NT2/D1 (cell line): ENCODE measurements at regions not wholly inside any gene's neighbourhood (a gene's known extent, or its start where the extent isn't known, plus 50 kb on each side); places are given as distances from the start of the nearest gene placed in this dataset.
A peak's percentile ranks its signal among the peaks of the same experiment; 100 is the strongest.

Experiments
- DNase-seq: peaks from one replicate; pipeline ENCODE4 v3.0.0-alpha.2; 2011; ENCODE audit warnings: low read depth, low spot score
- H3K27me3 ChIP-seq: 2 replicates; pipeline ENCODE4 v1.6.0; 2011; ENCODE audit warnings: mild to moderate bottlenecking; ENCODE audit not compliant: insufficient read length, insufficient read depth
- H3K36me3 ChIP-seq: 2 replicates; pipeline ENCODE4 v1.6.1; 2011; ENCODE audit warnings: mild to moderate bottlenecking, low read length, mixed read lengths; ENCODE audit not compliant: insufficient read depth, insufficient read length
- H3K4me1 ChIP-seq: 2 replicates; pipeline ENCODE4 v1.5.1; 2011; ENCODE audit not compliant: insufficient read depth, insufficient read length
- H3K4me3 ChIP-seq: 2 replicates; pipeline ENCODE4 v1.5.1; 2011; ENCODE audit warnings: low read depth; ENCODE audit not compliant: insufficient read length
- H3K9ac ChIP-seq: 2 replicates; pipeline ENCODE4 v1.6.0; 2011; ENCODE audit warnings: low read depth; ENCODE audit not compliant: insufficient read length
- H3K9me3 ChIP-seq: 2 replicates; pipeline ENCODE4 v1.5.1; 2011; ENCODE audit warnings: mild to moderate bottlenecking, low read length; ENCODE audit not compliant: insufficient read depth
- SUZ12 ChIP-seq: IDR thresholded peaks from 2 replicates; pipeline ENCODE4 v1.6.1; 2011; ENCODE audit not compliant: insufficient read length, insufficient read depth; ENCODE audit errors: extremely low read depth
- YY1 ChIP-seq: IDR thresholded peaks from 2 replicates; pipeline ENCODE4 v1.6.1; 2011; ENCODE audit not compliant: insufficient read length, insufficient read depth
- ZNF274 ChIP-seq: IDR thresholded peaks from 2 replicates; pipeline ENCODE4 v1.6.1; 2011; ENCODE audit warnings: mild to moderate bottlenecking, low read depth, low read length

DNA sequence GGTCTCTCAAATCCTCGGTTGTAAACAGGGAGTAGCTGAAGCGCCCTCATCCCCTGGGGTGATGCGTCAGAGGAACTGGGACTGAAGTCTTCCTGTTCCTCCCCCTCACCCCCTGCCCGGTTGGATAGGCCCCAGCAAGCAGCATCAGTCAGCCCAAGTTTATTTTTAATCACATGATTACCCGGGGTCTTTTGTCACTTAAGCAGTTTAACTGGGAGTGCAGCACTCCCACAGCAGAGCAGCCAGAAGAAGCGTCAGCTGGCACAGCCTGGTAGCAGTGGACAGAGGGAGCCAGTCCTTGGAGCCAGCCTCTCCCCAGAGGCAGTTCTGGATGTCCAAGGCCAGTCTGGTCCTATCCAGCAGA is 342.1 kb downstream of the CTTN start:
- no peaks in the 10 kb centered on the region for H3K36me3 ChIP-seq
- H3K27me3 ChIP-seq, result no peaks in the 10 kb centered on the region
- H3K4me3 ChIP-seq, result no peak overlapping the region
- no peak for DNase-seq
- H3K9me3 ChIP-seq, result no peaks in the 10 kb centered on the region
- TF ChIP-seq SUZ12 (no peak), ZNF274 (no peak), YY1 (no peak)
- peaks cover 15% of the 10 kb centered on the region for H3K4me1 ChIP-seq
- no peak overlapping the region for H3K9ac ChIP-seq

- Histone ChIP-seq H3K36me3 (no peaks in the 10 kb centered on the region), H3K4me1 (peaks cover 16% of the 10 kb centered on the region), H3K4me3 (no peak overlapping the region), H3K27me3 (no peaks in the 10 kb centered on the region), H3K9ac (no peak overlapping the region), H3K9me3 (no peaks in the 10 kb centered on the region)
- DNase-seq, result no peak
- no peak for TF ChIP-seq SUZ12
- TF ChIP-seq YY1, result no peak
- no peak for TF ChIP-seq ZNF274
These were observed 342.8 kb downstream of the CTTN start for GRCh38 chr11:70741085-70741484.

DNA sequence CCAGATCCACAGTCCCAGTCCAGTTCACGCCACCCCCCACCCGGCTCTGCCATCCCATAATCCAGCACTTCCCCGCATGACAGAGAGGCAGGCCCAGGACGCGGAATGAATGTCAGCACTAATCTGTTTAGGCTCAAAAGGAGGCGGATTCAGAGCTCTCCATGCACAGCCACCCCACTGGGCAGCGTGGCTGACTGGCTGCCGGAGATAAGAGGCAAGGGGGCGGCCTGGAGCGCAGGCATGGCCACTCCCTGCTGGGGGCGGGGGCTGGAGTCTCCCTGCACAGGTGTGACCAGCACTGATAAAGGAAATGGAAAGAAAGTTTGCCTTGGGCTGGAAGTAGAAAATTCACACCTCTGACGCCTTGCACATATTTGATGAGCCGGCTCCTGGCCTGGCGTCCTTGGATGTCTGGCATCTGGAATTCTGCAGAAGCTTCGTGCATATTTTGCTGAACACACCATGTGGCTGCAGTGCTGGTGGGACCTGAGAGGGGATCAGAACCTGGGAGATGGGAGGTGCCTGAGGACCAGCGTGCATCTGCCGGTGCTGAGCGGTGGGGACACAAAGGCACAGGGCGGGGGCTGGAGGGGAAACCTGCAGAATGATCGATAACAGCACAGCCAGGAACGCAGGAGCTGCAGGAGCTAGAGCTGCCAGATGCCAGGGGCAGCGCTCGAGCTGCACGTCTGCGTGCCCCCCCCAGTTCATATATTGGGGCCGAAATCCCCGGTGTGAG is 344.4 kb downstream of the CTTN start:
- no peak overlapping the region for H3K9ac ChIP-seq
- peak; percentile 72 for DNase-seq
- H3K9me3 ChIP-seq, result no peaks in the 10 kb centered on the region
- TF ChIP-seq SUZ12, result no peak
- no peak for TF ChIP-seq ZNF274
- TF ChIP-seq YY1, result no peak
- H3K27me3 ChIP-seq, result no peaks in the 10 kb centered on the region
- peaks cover 19% of the 10 kb centered on the region for H3K4me1 ChIP-seq
- no peak overlapping the region for H3K4me3 ChIP-seq
- no peaks in the 10 kb centered on the region for H3K36me3 ChIP-seq

- TF ChIP-seq YY1 (no peak), ZNF274 (no peak), SUZ12 (no peak)
These were observed 345.0 kb downstream of the CTTN start for GRCh38 chr11:70743329-70743728.

GRCh38 chr11:70743941-70744351 is 345.6 kb downstream of the CTTN start:
- H3K4me3 ChIP-seq, result no peak overlapping the region
- H3K27me3 ChIP-seq, result no peaks in the 10 kb centered on the region
- TF ChIP-seq ZNF274 (no peak), YY1 (no peak)
- no peaks in the 10 kb centered on the region for H3K9me3 ChIP-seq
- no peak for DNase-seq
- H3K9ac ChIP-seq, result no peak overlapping the region
- H3K4me1 ChIP-seq, result peaks cover 21% of the 10 kb centered on the region
- H3K36me3 ChIP-seq, result no peaks in the 10 kb centered on the region

More at GRCh38 chr11:70743329-70743728, 345.0 kb downstream of the CTTN start:
- peaks cover 21% of the 10 kb centered on the region for H3K4me1 ChIP-seq
- no peak overlapping the region for H3K9ac ChIP-seq
- no peak overlapping the region for H3K4me3 ChIP-seq
- H3K36me3 ChIP-seq, result no peaks in the 10 kb centered on the region
- H3K27me3 ChIP-seq, result no peaks in the 10 kb centered on the region
- DNase-seq, result no peak
- no peaks in the 10 kb centered on the region for H3K9me3 ChIP-seq

- H3K9me3 ChIP-seq, result no peaks in the 10 kb centered on the region
- DNase-seq, result no peak
- no peaks in the 10 kb centered on the region for H3K36me3 ChIP-seq
- H3K27me3 ChIP-seq, result no peaks in the 10 kb centered on the region
- peaks cover 21% of the 10 kb centered on the region for H3K4me1 ChIP-seq
- no peak overlapping the region for H3K4me3 ChIP-seq
- H3K9ac ChIP-seq, result no peak overlapping the region
- TF ChIP-seq SUZ12, result no peak
- TF ChIP-seq YY1, result no peak
- no peak for TF ChIP-seq ZNF274
These were observed 346.3 kb downstream of the CTTN start for GRCh38 chr11:70744396-70745185.

- no peak overlapping the region for H3K4me3 ChIP-seq
- H3K4me1 ChIP-seq, result peaks cover 21% of the 10 kb centered on the region
- TF ChIP-seq SUZ12, result no peak
- no peak for TF ChIP-seq YY1
- no peak for TF ChIP-seq ZNF274
- no peak overlapping the region for H3K9ac ChIP-seq
- no peaks in the 10 kb centered on the region for H3K27me3 ChIP-seq
- peaks cover 7% of the 10 kb centered on the region for H3K9me3 ChIP-seq
- DNase-seq, result no peak
- H3K36me3 ChIP-seq, result no peaks in the 10 kb centered on the region
These were observed 347.1 kb downstream of the CTTN start for GRCh38 chr11:70745451-70745850.
